HCT116 (cell line): ENCODE measurements at regions not wholly inside any gene's neighbourhood (a gene's known extent, or its start where the extent isn't known, plus 50 kb on each side); places are given as distances from the start of the nearest gene placed in this dataset.

ENCODE experiments used
- EZH2 ChIP-seq: fragments of 200-600 bp; sonication (generic); IDR thresholded peaks from 2 replicates; pipeline ENCODE4 v1.6.1; 2017; ENCODE audit warnings: antibody characterized with exemption, mixed run types
- POLR2A ChIP-seq: IDR thresholded peaks from 2 replicates; pipeline ENCODE4 v1.7.0; 2011; ENCODE audit warnings: borderline replicate concordance; ENCODE audit not compliant: insufficient read depth, insufficient read length; ENCODE audit errors: extremely low read depth
- RAD21 ChIP-seq: IDR thresholded peaks from 2 replicates; pipeline ENCODE4 v1.6.1; 2012; ENCODE audit warnings: low read depth, mild to moderate bottlenecking
- TF ChIP-seq, protein P1 (sequence below): IDR thresholded peaks from 2 replicates; pipeline ENCODE4 v1.6.1; 2011; ENCODE audit warnings: mild to moderate bottlenecking, low read length, moderate library complexity; ENCODE audit not compliant: insufficient replicate concordance; ENCODE audit errors: extremely low read depth

DNA sequence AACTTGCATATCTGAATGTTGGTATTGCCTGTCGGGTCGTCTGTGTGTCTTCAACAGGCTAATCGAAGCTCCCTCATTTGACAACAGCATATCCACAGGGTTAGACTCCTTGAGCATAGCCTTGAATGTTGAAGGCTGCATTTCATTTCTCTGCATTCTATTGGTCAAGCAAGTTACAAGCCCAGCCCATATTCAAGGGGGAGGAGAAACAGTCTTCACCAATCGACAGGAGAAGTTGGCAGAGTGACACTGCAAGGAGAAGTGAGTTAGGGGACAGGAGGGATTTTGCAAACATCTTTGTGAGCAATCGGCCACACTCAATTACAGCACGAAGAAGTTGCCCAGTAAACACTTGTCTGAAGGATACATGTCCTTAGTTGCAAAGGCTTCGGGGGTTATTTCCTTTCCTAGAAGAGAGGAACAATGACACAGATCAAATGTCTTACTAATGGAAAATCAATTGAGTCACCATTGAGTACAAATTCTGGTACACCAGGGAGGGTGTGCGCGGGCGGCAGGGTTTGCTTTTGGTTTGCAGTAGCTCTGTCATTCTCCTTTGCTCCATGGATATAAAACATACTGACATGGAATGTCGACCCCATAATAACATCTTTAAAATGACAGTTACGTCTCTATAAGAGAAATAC lies 60.6 kb upstream of the NT5E start:
- TF ChIP-seq RAD21: no peak
- no peak for TF ChIP-seq EZH2
- TF ChIP-seq POLR2A: no peak
- TF ChIP-seq, protein P1, sequence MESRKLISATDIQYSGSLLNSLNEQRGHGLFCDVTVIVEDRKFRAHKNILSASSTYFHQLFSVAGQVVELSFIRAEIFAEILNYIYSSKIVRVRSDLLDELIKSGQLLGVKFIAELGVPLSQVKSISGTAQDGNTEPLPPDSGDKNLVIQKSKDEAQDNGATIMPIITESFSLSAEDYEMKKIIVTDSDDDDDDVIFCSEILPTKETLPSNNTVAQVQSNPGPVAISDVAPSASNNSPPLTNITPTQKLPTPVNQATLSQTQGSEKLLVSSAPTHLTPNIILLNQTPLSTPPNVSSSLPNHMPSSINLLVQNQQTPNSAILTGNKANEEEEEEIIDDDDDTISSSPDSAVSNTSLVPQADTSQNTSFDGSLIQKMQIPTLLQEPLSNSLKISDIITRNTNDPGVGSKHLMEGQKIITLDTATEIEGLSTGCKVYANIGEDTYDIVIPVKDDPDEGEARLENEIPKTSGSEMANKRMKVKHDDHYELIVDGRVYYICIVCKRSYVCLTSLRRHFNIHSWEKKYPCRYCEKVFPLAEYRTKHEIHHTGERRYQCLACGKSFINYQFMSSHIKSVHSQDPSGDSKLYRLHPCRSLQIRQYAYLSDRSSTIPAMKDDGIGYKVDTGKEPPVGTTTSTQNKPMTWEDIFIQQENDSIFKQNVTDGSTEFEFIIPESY: no peak
